ENCODE measurements at regions not wholly inside any gene's neighbourhood (a gene's known extent, or its start where the extent isn't known, plus 50 kb on each side); places are given as distances from the start of the nearest gene placed in this dataset.
"Not testable (repeated sequence)": the region's sequence is repeated elsewhere in the genome, so short reads cannot be mapped to it uniquely, and the experiment has no call there.

DNA sequence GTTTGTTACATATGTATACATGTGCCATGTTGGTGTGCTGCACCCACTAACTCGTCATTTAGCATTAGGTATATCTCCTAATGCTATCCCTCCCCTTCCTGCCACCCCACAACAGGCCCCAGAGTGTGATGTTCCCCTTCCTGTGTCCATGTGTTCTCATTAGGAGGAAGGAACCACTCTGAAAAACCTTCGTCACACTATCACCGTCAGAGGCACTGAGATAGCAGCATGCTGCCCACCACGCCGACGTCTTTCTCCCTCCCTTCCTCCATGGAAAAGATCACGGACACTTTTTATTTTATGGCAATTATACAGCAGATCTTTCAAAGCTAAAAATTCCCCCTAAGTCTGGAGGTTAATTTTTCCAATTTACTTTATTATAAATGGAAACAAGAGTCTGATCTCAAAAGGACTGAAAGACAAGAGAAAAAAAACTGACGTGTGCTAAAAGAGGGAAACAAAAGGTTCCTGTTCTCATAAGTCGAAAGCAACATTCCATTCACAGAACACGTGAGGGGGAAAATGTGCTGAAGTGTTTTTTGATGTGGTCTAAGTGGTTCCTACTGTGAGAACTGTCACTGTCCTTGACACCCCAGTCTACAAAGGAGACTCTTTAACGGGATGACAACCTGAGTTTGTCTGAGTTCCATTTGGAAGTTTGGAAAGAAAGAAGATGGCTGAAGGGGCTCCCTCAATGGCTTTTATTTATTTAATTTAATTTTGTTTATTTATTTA, 339.7 kb upstream of the IRX2 start:
- no peaks in the 10 kb centered on the region for H3K4me1 ChIP-seq (ENCODE audit: control insufficient read depth in 2 of 2, insufficient read depth in 2 of 2, low read length in 2 of 2)
- no peaks in the 10 kb centered on the region for H3K36me3 ChIP-seq (replicated peaks in 1 of 2; ENCODE audit: control extremely low read depth in 1 of 2, control insufficient read depth in 1 of 2, extremely low read depth in 1 of 2, insufficient read depth in 2 of 2, low read length in 1 of 2)
- ChIA-PET POLR2A (no interaction called here), CTCF (no interaction called here)
- H3K79me2 ChIP-seq (ENCODE audit: control insufficient read depth, insufficient read depth, low read length): no peaks in the 10 kb centered on the region
- H3K4me3 Mint-ChIP-seq: no peak overlapping the region
- H3K9ac ChIP-seq (ENCODE audit: low read length): no peak overlapping the region
- peaks cover 9% of the 10 kb centered on the region for H3K9me3 Mint-ChIP-seq (ENCODE audit: insufficient read depth)
- 54% methylated on average over 4 of the region's 11 CpGs for WGBS (ENCODE audit: insufficient coverage)
- ATAC-seq (ENCODE audit: low read depth) (no peak), DNase-seq (no peak)
- H3K4me1 Mint-ChIP-seq: no peaks in the 10 kb centered on the region
- H3K27me3 ChIP-seq (replicated peaks in 1 of 4; ENCODE audit: control extremely low read depth in 1 of 4, control insufficient read depth in 3 of 4, insufficient read depth in 4 of 4, low read length in 3 of 4): no peaks in the 10 kb centered on the region
- no peaks in the 10 kb centered on the region for H3K27me3 Mint-ChIP-seq
- TF ChIP-seq EZH2 (IDR thresholded peaks at IDR 0.05; ENCODE audit: borderline replicate concordance, insufficient read depth, low read depth, low read length, poor library complexity, severe bottlenecking) (no peak), CTCF (IDR thresholded peaks at IDR 0.05) (no peak)
- no peak overlapping the region for H3K4me3 ChIP-seq (ENCODE audit: control extremely low read depth in 1 of 5, extremely low read depth in 1 of 5, insufficient read depth in 1 of 5, low read depth in 2 of 5, low read length in 4 of 5)
- H3K4me2 ChIP-seq (replicated peaks; ENCODE audit: low read depth, low read length, poor library complexity, severe bottlenecking): no peak overlapping the region
- no peak overlapping the region for H3K27ac Mint-ChIP-seq
- no peaks in the 10 kb centered on the region for H4K20me1 ChIP-seq (ENCODE audit: control insufficient read depth, insufficient read depth, low read length, poor library complexity, severe bottlenecking)
- no peak overlapping the region for H3K27ac ChIP-seq (ENCODE audit: low read length in 2 of 2)
- intact Hi-C loops (cut with micrococcal nuclease): no loop called here
- no peak overlapping the region for H2AFZ ChIP-seq (ENCODE audit: insufficient read depth, low read depth, low read length, poor library complexity, severe bottlenecking)
- H3K9me3 ChIP-seq (ENCODE audit: control extremely low read depth in 1 of 3, control insufficient read depth in 2 of 3, insufficient read depth in 1 of 3, low read length in 2 of 3): peaks cover 0 to 20% (median 0%) of the 10 kb centered on the region in 3 donors

GRCh38 chr5:3090305-3090704, 338.8 kb upstream of the IRX2 start:
- ATAC-seq (ENCODE audit: low read depth); H3K4me1 Mint-ChIP-seq: not testable (repeated sequence)

More at GRCh38 chr5:3090305-3090704, 338.8 kb upstream of the IRX2 start:
- H4K20me1 ChIP-seq (ENCODE audit: control insufficient read depth, insufficient read depth, low read length, poor library complexity, severe bottlenecking); H3K27me3 ChIP-seq (replicated peaks in 1 of 4; ENCODE audit: control extremely low read depth in 1 of 4, control insufficient read depth in 3 of 4, insufficient read depth in 4 of 4, low read length in 3 of 4); H3K27ac Mint-ChIP-seq; H3K79me2 ChIP-seq (ENCODE audit: control insufficient read depth, insufficient read depth, low read length); H3K4me3 Mint-ChIP-seq; H3K27ac ChIP-seq (ENCODE audit: low read length in 2 of 2); H3K4me3 ChIP-seq (ENCODE audit: control extremely low read depth in 1 of 5, extremely low read depth in 1 of 5, insufficient read depth in 1 of 5, low read depth in 2 of 5, low read length in 4 of 5); intact Hi-C loops (cut with micrococcal nuclease); H3K9me3 Mint-ChIP-seq (ENCODE audit: insufficient read depth); H3K9ac ChIP-seq (ENCODE audit: low read length); H2AFZ ChIP-seq (ENCODE audit: insufficient read depth, low read depth, low read length, poor library complexity, severe bottlenecking); H3K4me1 ChIP-seq (ENCODE audit: control insufficient read depth in 2 of 2, insufficient read depth in 2 of 2, low read length in 2 of 2); CTCF ChIA-PET; H3K4me2 ChIP-seq (replicated peaks; ENCODE audit: low read depth, low read length, poor library complexity, severe bottlenecking); H3K27me3 Mint-ChIP-seq; H3K36me3 ChIP-seq (replicated peaks in 1 of 2; ENCODE audit: control extremely low read depth in 1 of 2, control insufficient read depth in 1 of 2, extremely low read depth in 1 of 2, insufficient read depth in 2 of 2, low read length in 1 of 2); POLR2A ChIA-PET; DNase-seq: not testable (repeated sequence)
- peaks cover 0 to 20% (median 0%) of the 10 kb centered on the region in 3 donors for H3K9me3 ChIP-seq (ENCODE audit: control extremely low read depth in 1 of 3, control insufficient read depth in 2 of 3, insufficient read depth in 1 of 3, low read length in 2 of 3)
- whole genome bisulfite sequencing (ENCODE audit: insufficient coverage): 92% methylated on average over 2 of the region's 6 CpGs
